ENCODE measurements at regions not wholly inside any gene's neighbourhood (a gene's known extent, or its start where the extent isn't known, plus 50 kb on each side); places are given as distances from the start of the nearest gene placed in this dataset.

GRCh38 chr10:25808372-25808771 lies 125.7 kb upstream of the MYO3A start:
- no peaks in the 10 kb centered on the region for H3K36me3 ChIP-seq (ENCODE audit: control insufficient read depth in 4 of 4, insufficient read depth in 4 of 4, low read length in 4 of 4)
- no peak overlapping the region for H3K27ac ChIP-seq (ENCODE audit: low read depth in 1 of 2, low read length in 1 of 2)
- no peaks in the 10 kb centered on the region for H3K9me3 ChIP-seq (ENCODE audit: control insufficient read depth in 4 of 4, insufficient read depth in 3 of 4, low read length in 3 of 4)
- no peak for ATAC-seq (ENCODE audit: insufficient read depth, low FRiP score)
- no peaks in the 10 kb centered on the region for H3K27me3 ChIP-seq (ENCODE audit: control insufficient read depth in 3 of 3, insufficient read depth in 3 of 3, low read length in 2 of 3)
- H3K4me1 ChIP-seq (ENCODE audit: control insufficient read depth in 5 of 5, insufficient read depth in 5 of 5, low read length in 5 of 5), result no peaks in the 10 kb centered on the region
- no peak overlapping the region for H3K9ac ChIP-seq (ENCODE audit: insufficient read depth in 1 of 2, low read length in 2 of 2)
- H3K4me3 ChIP-seq, result no peak overlapping the region
- no peak for DNase-seq
- WGBS, 2 donors, result 68 to 70% methylated on average over 5 of the region's 5 CpGs
- TF ChIP-seq, protein P1, sequence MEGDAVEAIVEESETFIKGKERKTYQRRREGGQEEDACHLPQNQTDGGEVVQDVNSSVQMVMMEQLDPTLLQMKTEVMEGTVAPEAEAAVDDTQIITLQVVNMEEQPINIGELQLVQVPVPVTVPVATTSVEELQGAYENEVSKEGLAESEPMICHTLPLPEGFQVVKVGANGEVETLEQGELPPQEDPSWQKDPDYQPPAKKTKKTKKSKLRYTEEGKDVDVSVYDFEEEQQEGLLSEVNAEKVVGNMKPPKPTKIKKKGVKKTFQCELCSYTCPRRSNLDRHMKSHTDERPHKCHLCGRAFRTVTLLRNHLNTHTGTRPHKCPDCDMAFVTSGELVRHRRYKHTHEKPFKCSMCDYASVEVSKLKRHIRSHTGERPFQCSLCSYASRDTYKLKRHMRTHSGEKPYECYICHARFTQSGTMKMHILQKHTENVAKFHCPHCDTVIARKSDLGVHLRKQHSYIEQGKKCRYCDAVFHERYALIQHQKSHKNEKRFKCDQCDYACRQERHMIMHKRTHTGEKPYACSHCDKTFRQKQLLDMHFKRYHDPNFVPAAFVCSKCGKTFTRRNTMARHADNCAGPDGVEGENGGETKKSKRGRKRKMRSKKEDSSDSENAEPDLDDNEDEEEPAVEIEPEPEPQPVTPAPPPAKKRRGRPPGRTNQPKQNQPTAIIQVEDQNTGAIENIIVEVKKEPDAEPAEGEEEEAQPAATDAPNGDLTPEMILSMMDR (IDR thresholded peaks at IDR 0.05; ENCODE audit: control extremely low read depth, extremely low read depth), result no peak

DNA sequence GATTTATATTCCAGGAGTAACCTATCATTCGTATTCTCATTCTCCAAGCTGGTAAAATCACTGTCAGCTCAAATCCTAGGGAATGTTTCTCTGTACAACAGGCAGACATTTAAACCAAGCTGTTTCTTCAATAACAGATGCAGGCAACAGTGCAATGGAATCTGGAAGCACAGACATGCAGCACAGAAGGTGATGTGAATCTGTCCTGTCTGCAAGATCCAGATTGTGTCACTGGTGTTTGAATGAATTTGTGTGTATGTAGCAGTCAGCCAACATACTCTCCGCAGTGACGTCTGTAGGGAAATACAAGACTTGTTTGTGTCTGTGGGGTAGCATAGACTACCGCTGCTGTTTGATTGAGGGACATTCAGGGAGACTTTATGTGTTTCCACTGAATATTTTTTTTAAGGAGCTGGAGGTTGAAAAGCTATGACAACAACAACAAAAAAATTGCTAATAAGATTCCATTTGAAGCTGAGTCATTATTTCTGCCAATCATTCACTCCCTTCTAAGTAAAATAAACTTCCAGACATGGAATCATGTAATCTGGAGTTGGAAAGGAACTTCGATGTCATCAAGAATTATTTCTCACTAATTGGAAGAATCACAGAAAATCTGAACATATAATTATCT lies 122.9 kb upstream of the MYO3A start:
- TF ChIP-seq, protein P1 (IDR thresholded peaks at IDR 0.05; ENCODE audit: control extremely low read depth, extremely low read depth), result no peak
- Histone ChIP-seq H3K36me3 (ENCODE audit: control insufficient read depth in 4 of 4, insufficient read depth in 4 of 4, low read length in 4 of 4) (no peaks in the 10 kb centered on the region), H3K4me3 (no peak overlapping the region), H3K27ac (ENCODE audit: low read depth in 1 of 2, low read length in 1 of 2) (no peak overlapping the region), H3K9ac (ENCODE audit: insufficient read depth in 1 of 2, low read length in 2 of 2) (no peak overlapping the region), H3K4me1 (ENCODE audit: control insufficient read depth in 5 of 5, insufficient read depth in 5 of 5, low read length in 5 of 5) (no peaks in the 10 kb centered on the region), H3K9me3 (ENCODE audit: control insufficient read depth in 4 of 4, insufficient read depth in 3 of 4, low read length in 3 of 4) (no peaks in the 10 kb centered on the region), H3K27me3 (ENCODE audit: control insufficient read depth in 3 of 3, insufficient read depth in 3 of 3, low read length in 2 of 3) (no peaks in the 10 kb centered on the region)
- WGBS, 2 donors, result 81 to 85% methylated on average over 5 of the region's 5 CpGs
- DNase-seq (no peak), ATAC-seq (ENCODE audit: insufficient read depth, low FRiP score) (no peak)

- Histone ChIP-seq H3K36me3 (ENCODE audit: control insufficient read depth in 4 of 4, insufficient read depth in 4 of 4, low read length in 4 of 4) (no peaks in the 10 kb centered on the region), H3K9ac (ENCODE audit: insufficient read depth in 1 of 2, low read length in 2 of 2) (no peak overlapping the region), H3K4me1 (ENCODE audit: control insufficient read depth in 5 of 5, insufficient read depth in 5 of 5, low read length in 5 of 5) (no peaks in the 10 kb centered on the region), H3K27ac (ENCODE audit: low read depth in 1 of 2, low read length in 1 of 2) (no peak overlapping the region), H3K9me3 (ENCODE audit: control insufficient read depth in 4 of 4, insufficient read depth in 3 of 4, low read length in 3 of 4) (no peaks in the 10 kb centered on the region), H3K27me3 (ENCODE audit: control insufficient read depth in 3 of 3, insufficient read depth in 3 of 3, low read length in 2 of 3) (no peaks in the 10 kb centered on the region), H3K4me3 (no peak overlapping the region)
- no peak for DNase-seq
- no peak for ATAC-seq (ENCODE audit: insufficient read depth, low FRiP score)
- 73 to 78% methylated on average over 3 of the region's 3 CpGs for WGBS, 2 donors
- TF ChIP-seq, protein P1 (IDR thresholded peaks at IDR 0.05; ENCODE audit: control extremely low read depth, extremely low read depth), result no peak
These were observed 120.5 kb upstream of the MYO3A start for GRCh38 chr10:25813511-25813910.

GRCh38 chr10:25815236-25815635 lies 118.8 kb upstream of the MYO3A start:
- Histone ChIP-seq H3K36me3 (ENCODE audit: control insufficient read depth in 4 of 4, insufficient read depth in 4 of 4, low read length in 4 of 4) (no peaks in the 10 kb centered on the region), H3K9ac (ENCODE audit: insufficient read depth in 1 of 2, low read length in 2 of 2) (no peak overlapping the region), H3K9me3 (ENCODE audit: control insufficient read depth in 4 of 4, insufficient read depth in 3 of 4, low read length in 3 of 4) (no peaks in the 10 kb centered on the region), H3K4me3 (no peak overlapping the region), H3K27me3 (ENCODE audit: control insufficient read depth in 3 of 3, insufficient read depth in 3 of 3, low read length in 2 of 3) (no peaks in the 10 kb centered on the region), H3K4me1 (ENCODE audit: control insufficient read depth in 5 of 5, insufficient read depth in 5 of 5, low read length in 5 of 5) (no peaks in the 10 kb centered on the region), H3K27ac (ENCODE audit: low read depth in 1 of 2, low read length in 1 of 2) (no peak overlapping the region)
- ATAC-seq (ENCODE audit: insufficient read depth, low FRiP score), result no peak
- no peak for DNase-seq
- TF ChIP-seq, protein P1 (IDR thresholded peaks at IDR 0.05; ENCODE audit: control extremely low read depth, extremely low read depth), result no peak
- 53 to 97% methylated on average over 1 of the region's 1 CpG for WGBS, 2 donors
